IPS-18c (cell line): ENCODE measurements at regions not wholly inside any gene's neighbourhood (a gene's known extent, or its start where the extent isn't known, plus 50 kb on each side); places are given as distances from the start of the nearest gene placed in this dataset.
"Not testable (repeated sequence)": the region's sequence is repeated elsewhere in the genome, so short reads cannot be mapped to it uniquely, and the experiment has no call there.

ENCODE experiments used
- H3K4me3 ChIP-seq: 2 replicates; pipeline ENCODE4 v1.7.0; 2013; ENCODE audit warnings: low read depth, mild to moderate bottlenecking, low read length, moderate library complexity; ENCODE audit not compliant: insufficient read depth
- H3K9me3 ChIP-seq: one replicate; pipeline ENCODE4 v1.6.1; 2013; ENCODE audit warnings: mild to moderate bottlenecking, low read length, moderate library complexity; ENCODE audit not compliant: control insufficient read depth, insufficient read depth

GRCh38 chr21:28207436-28208173 lies 785.1 kb downstream of the LTN1 start:
- Histone ChIP-seq H3K4me3 (no peak overlapping the region), H3K9me3 (no peaks in the 10 kb centered on the region)

- no peak overlapping the region for H3K4me3 ChIP-seq
Measured at GRCh38 chr21:28200726-28201125, 792.0 kb downstream of the LTN1 start.

DNA sequence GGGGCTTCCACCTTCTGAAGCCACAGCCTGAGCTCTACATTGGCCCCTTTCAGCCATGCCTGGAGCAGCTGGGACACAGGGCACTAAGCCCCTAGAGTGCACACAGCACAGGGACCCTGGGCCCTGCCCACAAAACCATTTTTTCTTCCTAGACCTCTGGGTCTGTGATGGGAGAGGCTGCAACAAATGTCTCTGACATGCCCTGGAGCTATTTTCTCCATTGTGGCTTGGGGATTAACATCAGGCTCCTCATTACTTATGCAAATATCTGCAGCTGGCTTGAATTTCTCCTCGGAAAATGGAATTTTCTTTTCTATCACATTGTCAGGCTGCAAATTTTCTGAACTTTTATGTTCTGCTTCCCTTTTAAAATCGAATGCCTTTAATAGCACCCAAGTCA lies 795.7 kb downstream of the LTN1 start:
- Histone ChIP-seq H3K4me3 (no peak overlapping the region), H3K9me3 (peaks cover 4% of the 10 kb centered on the region)

More at GRCh38 chr21:28200726-28201125, 792.0 kb downstream of the LTN1 start:
- peaks cover 4% of the 10 kb centered on the region for H3K9me3 ChIP-seq

- Histone ChIP-seq H3K9me3 (peaks cover 4% of the 10 kb centered on the region), H3K4me3 (no peak overlapping the region)
Measured at GRCh38 chr21:28193189-28193588, 799.5 kb downstream of the LTN1 start.

GRCh38 chr21:28186604-28187003 lies 806.1 kb downstream of the LTN1 start:
- peaks cover 2% of the 10 kb centered on the region for H3K9me3 ChIP-seq
- H3K4me3 ChIP-seq, result no peak overlapping the region

DNA sequence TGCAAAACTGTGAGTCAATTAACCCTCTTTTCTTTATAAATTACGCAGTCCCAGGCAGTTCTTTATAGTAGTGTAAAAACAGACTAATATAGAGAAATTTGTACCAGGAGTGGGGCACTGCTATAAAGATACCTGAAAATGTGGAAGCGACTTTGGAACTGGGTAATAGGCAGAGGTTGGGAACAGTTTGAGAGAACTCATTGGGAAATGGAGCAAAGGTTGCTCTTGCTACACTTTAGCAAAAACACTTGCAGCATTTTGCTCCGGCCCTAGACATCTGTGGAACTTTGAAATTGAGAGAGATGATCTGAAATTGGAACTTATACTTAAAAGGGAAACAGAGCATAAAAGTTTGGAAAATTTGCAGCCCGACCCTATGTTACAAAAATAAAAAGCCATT lies 810.9 kb downstream of the LTN1 start:
- H3K4me3 ChIP-seq, result no peak overlapping the region

DNA sequence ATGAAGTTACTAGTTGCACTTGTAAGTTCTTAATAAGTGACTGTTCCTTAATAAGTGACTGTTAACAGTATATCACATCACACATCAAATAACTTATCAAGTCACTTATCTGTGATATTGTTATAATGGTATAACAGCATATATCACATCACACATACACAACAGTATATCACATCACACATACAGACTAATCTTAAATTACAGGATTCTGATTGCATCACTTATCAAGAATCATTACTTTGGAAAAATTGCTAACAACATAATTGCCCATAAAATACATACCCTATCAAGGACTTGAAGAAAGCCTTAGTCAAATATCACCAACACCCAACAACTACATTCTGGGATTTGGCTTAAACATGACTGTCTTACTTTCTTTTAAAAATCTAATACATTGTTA lies 813.5 kb downstream of the LTN1 start:
- peaks cover 5% of the 10 kb centered on the region for H3K9me3 ChIP-seq
- H3K4me3 ChIP-seq, result no peak overlapping the region

More for the DNA sequence above, 810.9 kb downstream of the LTN1 start:
- H3K9me3 ChIP-seq, result peaks cover 2% of the 10 kb centered on the region

DNA sequence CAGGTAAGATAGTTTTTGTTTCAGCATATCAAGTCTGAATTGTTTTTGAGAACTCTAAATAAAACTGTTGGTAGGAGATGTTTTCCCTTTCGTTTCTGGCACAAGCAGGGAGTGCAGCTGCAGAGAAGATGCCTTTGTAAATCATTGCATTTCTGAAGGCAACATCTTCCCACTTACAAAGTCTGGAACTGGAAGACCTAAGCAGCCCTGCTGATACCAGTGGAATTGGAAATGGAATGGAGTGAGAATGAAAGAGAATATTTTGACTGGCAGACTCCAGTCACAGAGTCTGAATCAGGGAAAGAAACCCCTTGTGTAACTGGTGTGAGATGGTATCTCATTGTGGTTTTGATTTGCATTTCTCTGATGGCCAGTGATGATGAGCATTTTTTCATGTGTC lies 815.6 kb downstream of the LTN1 start:
- H3K9me3 ChIP-seq, result peaks cover 3% of the 10 kb centered on the region
- no peak overlapping the region for H3K4me3 ChIP-seq

GRCh38 chr21:28174701-28175100 lies 818.0 kb downstream of the LTN1 start:
- Histone ChIP-seq H3K4me3 (no peak overlapping the region), H3K9me3 (peaks cover 3% of the 10 kb centered on the region)

DNA sequence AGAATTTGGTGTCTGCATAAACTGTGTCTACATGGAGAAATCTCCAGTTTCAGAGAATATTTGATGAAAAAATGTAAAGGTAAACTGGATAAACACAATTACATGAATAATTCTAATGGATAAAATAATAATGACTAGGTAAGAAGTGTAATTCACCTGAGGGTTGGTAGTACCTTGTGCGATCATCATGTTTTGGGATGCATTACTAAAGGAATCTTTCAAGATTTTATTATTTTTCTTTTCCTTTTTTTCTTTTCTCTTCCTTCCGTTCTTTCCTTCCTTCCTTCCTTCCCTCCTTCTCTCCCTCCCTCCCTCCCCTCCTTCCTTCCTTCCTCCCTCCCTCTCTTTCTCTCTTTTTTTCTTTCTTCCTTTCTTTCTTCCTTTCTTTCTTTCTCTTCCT lies 818.7 kb downstream of the LTN1 start:
- H3K9me3 ChIP-seq, result peaks cover 3% of the 10 kb centered on the region

DNA sequence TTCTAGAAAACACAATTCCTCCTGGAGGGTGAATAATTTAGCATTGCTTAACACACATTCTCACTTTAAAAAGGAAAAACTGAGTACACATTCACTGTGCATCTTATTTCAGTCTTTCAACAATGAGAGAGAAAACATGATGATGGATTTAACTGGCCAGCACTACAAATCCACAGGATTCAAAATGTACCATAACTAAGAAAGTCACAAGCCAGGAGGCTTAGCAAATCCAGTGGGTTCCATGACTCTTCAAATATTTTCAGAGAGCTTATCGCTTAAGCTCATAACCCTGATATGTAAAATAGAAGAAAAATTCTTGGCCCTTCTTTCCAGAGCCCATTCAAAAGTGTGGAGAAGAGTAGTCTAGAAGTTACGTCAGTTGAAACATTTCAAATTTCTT lies 820.3 kb downstream of the LTN1 start:
- no peak overlapping the region for H3K4me3 ChIP-seq
- H3K9me3 ChIP-seq, result peaks cover 3% of the 10 kb centered on the region

More for the DNA sequence above, 818.7 kb downstream of the LTN1 start:
- H3K4me3 ChIP-seq, result no peak overlapping the region

GRCh38 chr21:28167366-28167765 lies 825.3 kb downstream of the LTN1 start:
- no peak overlapping the region for H3K4me3 ChIP-seq
- H3K9me3 ChIP-seq, result no peaks in the 10 kb centered on the region

DNA sequence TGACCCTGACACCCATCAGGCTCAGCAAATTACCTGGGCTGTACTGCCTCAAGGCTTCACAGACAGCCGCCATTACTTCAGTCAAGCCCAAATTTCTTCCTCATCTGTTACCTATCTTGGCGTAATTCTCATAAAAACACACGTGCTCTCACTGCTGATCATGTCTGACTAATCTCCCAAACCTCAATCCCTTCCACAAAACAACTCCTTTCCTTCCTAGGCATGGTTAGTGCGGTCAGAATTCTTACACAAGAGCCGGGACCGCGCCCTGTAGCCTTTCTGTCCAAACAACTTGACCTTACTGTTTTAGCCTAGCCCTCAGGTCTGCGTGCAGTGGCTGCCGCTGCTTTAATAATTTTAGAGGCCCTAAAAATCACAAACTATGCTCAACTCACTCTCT lies 828.2 kb downstream of the LTN1 start:
- H3K9me3 ChIP-seq, H3K4me3 ChIP-seq: not testable (repeated sequence)

GRCh38 chr21:28162052-28162451 lies 830.6 kb downstream of the LTN1 start:
- not testable (repeated sequence) for H3K9me3 ChIP-seq, H3K4me3 ChIP-seq

- no peaks in the 10 kb centered on the region for H3K9me3 ChIP-seq
- H3K4me3 ChIP-seq, result no peak overlapping the region
Measured at GRCh38 chr21:28160378-28160777, 832.3 kb downstream of the LTN1 start.

- Histone ChIP-seq H3K4me3 (no peak overlapping the region), H3K9me3 (no peaks in the 10 kb centered on the region)
Measured at GRCh38 chr21:28159396-28159795, 833.3 kb downstream of the LTN1 start.

- H3K9me3 ChIP-seq, result no peaks in the 10 kb centered on the region
- no peak overlapping the region for H3K4me3 ChIP-seq
Measured at GRCh38 chr21:28156590-28156989, 836.1 kb downstream of the LTN1 start.

GRCh38 chr21:28154121-28154520 lies 838.6 kb downstream of the LTN1 start:
- Histone ChIP-seq H3K4me3 (no peak overlapping the region), H3K9me3 (no peaks in the 10 kb centered on the region)

DNA sequence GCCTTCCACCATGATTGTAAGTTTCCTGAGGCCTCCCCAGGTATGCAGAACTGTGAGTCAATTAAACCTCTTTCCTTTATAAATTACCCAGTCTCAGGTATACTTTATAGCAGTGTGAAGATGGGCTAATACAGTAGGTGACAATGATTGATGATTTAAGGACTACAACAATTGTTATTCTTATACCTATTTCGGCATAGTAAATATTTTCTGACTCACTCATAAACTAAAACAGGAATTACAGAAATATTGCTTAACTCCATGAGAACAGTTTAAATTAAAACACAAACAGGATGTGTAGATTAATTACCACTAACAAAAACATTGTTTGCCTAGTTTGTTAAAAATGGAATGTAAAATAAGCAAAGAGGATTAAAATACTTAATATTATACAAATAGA lies 839.9 kb downstream of the LTN1 start:
- H3K9me3 ChIP-seq, result no peaks in the 10 kb centered on the region
- no peak overlapping the region for H3K4me3 ChIP-seq
